Transverse colon (tissue), 4 donors: ENCODE measurements at regions not wholly inside any gene's neighbourhood (a gene's known extent, or its start where the extent isn't known, plus 50 kb on each side); places are given as distances from the start of the nearest gene placed in this dataset.

ENCODE experiments used
- DNase-seq: peaks from one replicate; pipeline ENCODE4 v3.0.0-alpha.2; 2019
- H3K27ac ChIP-seq, 4 donors: fragments of 200-600 bp; sonication (generic); 2 replicates each; pipeline ENCODE4 v1.5.1; 2016 to 2018; ENCODE audit warnings: inconsistent platforms in 4 of 4
- H3K27me3 ChIP-seq: fragments of 200-600 bp; sonication (generic); 2 replicates; pipeline ENCODE4 v1.5.1; 2017; ENCODE audit warnings: inconsistent platforms
- H3K36me3 ChIP-seq, 4 donors: fragments of 200-600 bp; sonication (generic); 2 replicates each; pipeline ENCODE4 v1.5.1; 2017 to 2019; ENCODE audit warnings: inconsistent platforms in 4 of 4
- H3K4me1 ChIP-seq, 4 donors: fragments of 200-600 bp; sonication (generic); 2 replicates each; pipeline ENCODE4 v1.5.1; 2017 to 2020; ENCODE audit warnings: inconsistent platforms in 4 of 4
- H3K4me3 ChIP-seq, 4 donors: fragments of 200-600 bp; sonication (generic); 1 replicate in 1 of 4; 2 replicates in 3 of 4; pipeline versions ENCODE4 v1.5.1 to v1.6.1; 2017 to 2019; ENCODE audit warnings: inconsistent platforms in 4 of 4
- H3K9me3 ChIP-seq, 2 donors: fragments of 200-600 bp; sonication (generic); 2 replicates each; pipeline ENCODE4 v1.5.1; 2017 to 2019; ENCODE audit warnings: inconsistent platforms in 2 of 2
- CTCF ChIP-seq, 5 experiments: fragments of 200-600 bp in 3 of 5; fragments of 450-650 bp in 2 of 5; sonication (generic) in 3 of 5; IDR thresholded peaks; 1 replicate in 2 of 5; 2 replicates in 3 of 5; pipeline ENCODE4 v1.5.1; 2016 to 2017; ENCODE audit warnings: antibody characterized with exemption in 5 of 5, inconsistent platforms in 3 of 5, mild to moderate bottlenecking in 2 of 5, moderate library complexity in 1 of 5
- EP300 ChIP-seq: sonication (generic); formaldehyde crosslinking; IDR thresholded peaks from one replicate; pipeline ENCODE4 v1.6.1; 2017; ENCODE audit warnings: antibody characterized with exemption, low read depth
- POLR2A ChIP-seq: fragments of 450-650 bp; IDR thresholded peaks from one replicate; pipeline ENCODE4 v1.6.1; 2016; ENCODE audit warnings: antibody characterized with exemption, mild to moderate bottlenecking, moderate library complexity
- POLR2AphosphoS5 ChIP-seq, 3 donors: sonication (generic); formaldehyde crosslinking; IDR thresholded peaks; one replicate each; pipeline ENCODE4 v1.6.1; 2016; ENCODE audit warnings: antibody characterized with exemption in 3 of 3
- WGBS, 2 donors: methylation state at CpG; one replicate each; pipeline ENCODE4 v1.1.5; 2018; ENCODE audit warnings: low coverage in 1 of 2; 5-methylcytosine and 5-hydroxymethylcytosine counted together
- in situ Hi-C, 4 donors: fragments of 200-750 bp; cut with MboI; loops; one replicate each; pipeline versions ENCODE4 v1.15.0 to v1.15.1; 2017; ENCODE audit warnings: low sequenced_read_pairs in 3 of 4, low pct_ligation_motif_present in 1 of 4, low pct_unique_long_range_greater_than_20kb in 1 of 4
- intact Hi-C: fragments of 100-400 bp; cut with DNase I; formaldehyde crosslinking; loops from one replicate; pipeline ENCODE4 v1.15.1; 2023; ENCODE audit warnings: low total_unique reads

GRCh38 chr11:46181843-46182424, 60.7 kb upstream of the PHF21A start:
- Histone ChIP-seq H3K4me1 (no peaks in the 10 kb centered on the region), H3K27ac (no peak overlapping the region), H3K36me3 (no peaks in the 10 kb centered on the region), H3K27me3 (peaks cover 8% of the 10 kb centered on the region), H3K9me3 (no peaks in the 10 kb centered on the region), H3K4me3 (no peak overlapping the region)
- intact Hi-C loops (no loop called here), in situ Hi-C loops (no loop called here)
- no peak for TF ChIP-seq POLR2AphosphoS5 (IDR thresholded peaks at IDR 0.05)
- no peak for TF ChIP-seq EP300
- TF ChIP-seq CTCF (IDR thresholded peaks at IDR 0.05): no peak
- TF ChIP-seq POLR2A: no peak
- 45 to 85% methylated on average over 3 to 5 of the region's 5 CpGs for WGBS, 2 donors
- DNase-seq: no peak

GRCh38 chr11:46181387-46181786, 60.1 kb upstream of the PHF21A start:
- Histone ChIP-seq H3K27me3 (peaks cover 8% of the 10 kb centered on the region), H3K4me1 (no peaks in the 10 kb centered on the region), H3K27ac (no peak overlapping the region), H3K9me3 (no peaks in the 10 kb centered on the region), H3K4me3 (no peak overlapping the region), H3K36me3 (no peaks in the 10 kb centered on the region)
- intact Hi-C loops (no loop called here), in situ Hi-C loops (no loop called here)
- 67 to 83% methylated on average over 1 of the region's 1 CpG for WGBS, 2 donors
- no peak for TF ChIP-seq POLR2A
- TF ChIP-seq CTCF (IDR thresholded peaks at IDR 0.05): no peak
- TF ChIP-seq EP300: no peak
- no peak for TF ChIP-seq POLR2AphosphoS5 (IDR thresholded peaks at IDR 0.05)
- no peak for DNase-seq

GRCh38 chr11:46180736-46181135, 59.5 kb upstream of the PHF21A start:
- Histone ChIP-seq H3K27me3 (peaks cover 8% of the 10 kb centered on the region), H3K36me3 (no peaks in the 10 kb centered on the region), H3K4me1 (no peaks in the 10 kb centered on the region), H3K4me3 (no peak overlapping the region), H3K27ac (no peak overlapping the region), H3K9me3 (no peaks in the 10 kb centered on the region)
- intact Hi-C loops (no loop called here), in situ Hi-C loops (no loop called here)
- no peak for DNase-seq
- 86% methylated on average over 1 to 4 of the region's 4 CpGs for WGBS, 2 donors
- TF ChIP-seq POLR2A (no peak), POLR2AphosphoS5 (IDR thresholded peaks at IDR 0.05) (no peak), CTCF (IDR thresholded peaks at IDR 0.05) (no peak), EP300 (no peak)

- peaks cover 0 to 3% (median 0%) of the 10 kb centered on the region in 4 donors for H3K4me1 ChIP-seq
- in situ Hi-C loops: no loop called here
- H3K9me3 ChIP-seq: no peaks in the 10 kb centered on the region
- no peak overlapping the region for H3K4me3 ChIP-seq
- H3K27ac ChIP-seq: no peak overlapping the region
- intact Hi-C loops: loop anchor here (5.0 kb wide), 1 partner anchor 1354 kb away; no protein-coding TSS in a partner anchor
- TF ChIP-seq EP300 (no peak), CTCF (IDR thresholded peaks at IDR 0.05) (no peak), POLR2AphosphoS5 (IDR thresholded peaks at IDR 0.05) (no peak), POLR2A (no peak)
- H3K36me3 ChIP-seq: no peaks in the 10 kb centered on the region
- peaks cover 5% of the 10 kb centered on the region for H3K27me3 ChIP-seq
- WGBS, 2 donors: 96 to 98% methylated on average over 4 of the region's 4 CpGs
- DNase-seq: no peak
Measured at GRCh38 chr11:46178513-46178912, 57.3 kb upstream of the PHF21A start.
